ENCODE measurements at regions not wholly inside any gene's neighbourhood (a gene's known extent, or its start where the extent isn't known, plus 50 kb on each side); places are given as distances from the start of the nearest gene placed in this dataset.

GRCh38 chrX:43019021-43019420 is 241.1 kb upstream of the PPP1R2C start:
- no peak for DNase-seq

- DNase-seq, result no peak
Observed at GRCh38 chrX:43025806-43026315, 247.9 kb upstream of the PPP1R2C start.

- DNase-seq, result no peak
Observed at GRCh38 chrX:43064096-43064495, 286.1 kb upstream of the PPP1R2C start.

GRCh38 chrX:43065978-43066377 is 288.0 kb upstream of the PPP1R2C start:
- no peak for DNase-seq

GRCh38 chrX:43068639-43069038 is 290.7 kb upstream of the PPP1R2C start:
- no peak for DNase-seq

- no peak for DNase-seq
Observed at GRCh38 chrX:43083016-43083415, 305.1 kb upstream of the PPP1R2C start.

GRCh38 chrX:43087830-43088229 is 309.9 kb upstream of the PPP1R2C start:
- DNase-seq, result no peak

- no peak for DNase-seq
Observed at GRCh38 chrX:43096830-43097229, 318.9 kb upstream of the PPP1R2C start.

GRCh38 chrX:43106009-43106408 is 328.0 kb upstream of the PPP1R2C start:
- DNase-seq, result no peak

- DNase-seq, result no peak
Observed at GRCh38 chrX:43108828-43109227, 330.9 kb upstream of the PPP1R2C start.

- no peak for DNase-seq
Observed at GRCh38 chrX:43121637-43122036, 343.7 kb upstream of the PPP1R2C start.

GRCh38 chrX:43139645-43140044 is 361.7 kb upstream of the PPP1R2C start:
- no peak for DNase-seq

GRCh38 chrX:43140582-43140981 is 362.6 kb upstream of the PPP1R2C start:
- no peak for DNase-seq

GRCh38 chrX:43141885-43142284 is 363.9 kb upstream of the PPP1R2C start:
- no peak for DNase-seq

- no peak for DNase-seq
Observed at GRCh38 chrX:43148305-43148704, 370.3 kb upstream of the PPP1R2C start.

- DNase-seq, result no peak
Observed at GRCh38 chrX:43165343-43165920, 387.5 kb upstream of the PPP1R2C start.

GRCh38 chrX:43166874-43167273 is 388.9 kb upstream of the PPP1R2C start:
- peak; percentile 40 for DNase-seq

GRCh38 chrX:43175434-43175833 is 397.5 kb upstream of the PPP1R2C start:
- DNase-seq, result no peak

- DNase-seq, result no peak
Observed at GRCh38 chrX:43176686-43177085, 398.7 kb upstream of the PPP1R2C start.

GRCh38 chrX:43188296-43188695 is 410.3 kb upstream of the PPP1R2C start:
- no peak for DNase-seq

- no peak for DNase-seq
Observed at GRCh38 chrX:43211570-43211969, 433.6 kb upstream of the PPP1R2C start.

GRCh38 chrX:43218198-43218597 is 437.9 kb upstream of the MAOA start:
- DNase-seq, result no peak

GRCh38 chrX:43224496-43224895 is 431.6 kb upstream of the MAOA start:
- DNase-seq, result no peak

- no peak for DNase-seq
Observed at GRCh38 chrX:43225626-43226328, 430.3 kb upstream of the MAOA start.

GRCh38 chrX:43238461-43238945 is 417.6 kb upstream of the MAOA start:
- no peak for DNase-seq
